K562 (cell line): ENCODE measurements at regions not wholly inside any gene's neighbourhood (a gene's known extent, or its start where the extent isn't known, plus 50 kb on each side); places are given as distances from the start of the nearest gene placed in this dataset.

Experiments
- ATAC-seq: fragments of 200-7000 bp; cut with Tn5 transposase; 3 replicates; pipeline ENCODE4 v1.9.1; 2020; ENCODE audit warnings: moderate library complexity
- BruUV-seq: library from RNA; stranded (reverse); fragments of 400-500 nt; replicated peaks from 2 replicates; lab custom pipeline; 2021; lab: Mats Ljungman, UMichigan
- CTCF ChIA-PET: fragments of 300-600 bp; formaldehyde crosslinking; extraction: SDS; loops from one replicate; lab custom pipeline; 2021; ENCODE audit warnings: low intra/inter-chr PET ratio; lab: Yijun Ruan, JAX
- POLR2A ChIA-PET: fragments of 300-600, 350-650 bp; sonication (Branson Sonifier 250); formaldehyde crosslinking; extraction: SDS; loops from one replicate; lab custom pipeline; 2021; ENCODE audit warnings: antibody characterized with exemption, inconsistent platforms; lab: Yijun Ruan, JAX
- DNase-seq, 4 experiments: peaks; one replicate each; pipeline versions ENCODE4 v3.0.0 to v3.0.0-alpha.2; 2011 to 2018; ENCODE audit warnings: low spot score in 3 of 4, mixed read lengths in 3 of 4; ENCODE audit errors: extremely low read depth in 1 of 4
- FAIRE-seq: peaks from 2 replicates; lab custom pipeline; 2011; peaks lifted over from hg19 to GRCh38; lab: Jason Lieb, UNC
- H2AFZ ChIP-seq: 2 replicates; pipeline ENCODE4 v1.6.0; 2011; ENCODE audit warnings: low read depth, low read length, control low read depth, inconsistent platforms
- H3K27ac ChIP-seq: fragments of 200-600 bp; 3 replicates; pipeline ENCODE4 v1.8.0; 2011; ENCODE audit warnings: low read depth, mild to moderate bottlenecking, control low read depth, inconsistent platforms, low read length, moderate library complexity, mixed read lengths; ENCODE audit errors: extremely low read depth
- H3K27me3 ChIP-seq, 2 experiments: fragments of 300-600 bp in 1 of 2; 2 replicates in 1 of 2; 3 replicates in 1 of 2; pipeline versions ENCODE4 v1.6.0 to v1.8.0; 2011; ENCODE audit warnings: inconsistent platforms in 2 of 2, low read length in 2 of 2, mild to moderate bottlenecking in 1 of 2, mixed read lengths in 1 of 2, moderate library complexity in 1 of 2; ENCODE audit not compliant: control insufficient read depth in 2 of 2, insufficient read depth in 2 of 2
- H3K36me3 ChIP-seq: fragments of 300-600 bp; 3 replicates; pipeline ENCODE4 v1.8.0; 2011; ENCODE audit warnings: mild to moderate bottlenecking, low read length, inconsistent platforms; ENCODE audit not compliant: control insufficient read depth, insufficient read depth
- H3K4me1 ChIP-seq, 2 experiments: fragments of 200-600 bp in 1 of 2; replicated peaks in 1 of 2; 2 replicates in 1 of 2; 3 replicates in 1 of 2; pipeline versions ENCODE4 v1.5.1 to v1.8.0; 2011; ENCODE audit warnings: inconsistent platforms in 2 of 2, low read length in 2 of 2, mild to moderate bottlenecking in 1 of 2, mixed read lengths in 1 of 2, moderate library complexity in 1 of 2; ENCODE audit not compliant: control insufficient read depth in 2 of 2, insufficient read depth in 2 of 2
- H3K4me2 ChIP-seq: 2 replicates; pipeline ENCODE4 v1.6.1; 2011; ENCODE audit warnings: low read length, control low read depth, inconsistent platforms, mixed read lengths; ENCODE audit not compliant: insufficient read depth
- H3K4me3 ChIP-seq: fragments of 200-600 bp; sonication (generic), shearing (Covaris generic); 2 replicates; pipeline ENCODE4 v1.5.1; 2016; ENCODE audit warnings: control low read depth, inconsistent platforms
- H3K79me2 ChIP-seq: fragments of 200-600 bp; 3 replicates; pipeline ENCODE4 v1.8.0; 2011; ENCODE audit warnings: low read length, inconsistent platforms; ENCODE audit not compliant: control insufficient read depth, insufficient read depth
- H3K9ac ChIP-seq, 2 experiments: 2 replicates each; pipeline versions ENCODE4 v1.6.0 to v1.6.1; 2011; ENCODE audit warnings: low read depth in 2 of 2, low read length in 2 of 2, control low read depth in 1 of 2, inconsistent platforms in 1 of 2, mild to moderate bottlenecking in 1 of 2, mixed read lengths in 1 of 2; ENCODE audit not compliant: insufficient read depth in 1 of 2
- H3K9me1 ChIP-seq: one replicate; pipeline ENCODE4 v1.6.0; 2011; ENCODE audit warnings: inconsistent platforms, mild to moderate bottlenecking, low read length, moderate library complexity; ENCODE audit not compliant: control insufficient read depth, insufficient read depth
- H3K9me3 ChIP-seq: replicated peaks from 2 replicates; pipeline ENCODE4 v1.5.1; 2011; ENCODE audit warnings: low read depth, low read length, inconsistent platforms; ENCODE audit not compliant: control insufficient read depth, insufficient read depth
- H4K20me1 ChIP-seq: replicated peaks from 2 replicates; pipeline ENCODE4 v1.6.1; 2011; ENCODE audit warnings: low read length, inconsistent platforms, mixed read lengths; ENCODE audit not compliant: control insufficient read depth, insufficient read depth
- E2F5 ChIP-seq: sonication (generic); formaldehyde crosslinking; IDR thresholded peaks from 2 replicates; pipeline ENCODE4 v1.8.0; 2022; ENCODE audit warnings: mild to moderate bottlenecking, missing genetic modification reagents
- FOXA3 ChIP-seq, 2 experiments: fragments of 450-650 bp in 1 of 2; sonication (generic) in 1 of 2; formaldehyde crosslinking; IDR thresholded peaks in 1 of 2; conservative IDR thresholded peaks in 1 of 2; 2 replicates each; pipeline versions ENCODE4 v1.4.0 to v1.8.0; 2020 to 2022; ENCODE audit warnings: mild to moderate bottlenecking in 2 of 2, missing genetic modification reagents in 1 of 2
- ILF3 ChIP-seq: fragments of 450-650 bp; IDR thresholded peaks from 2 replicates; pipeline ENCODE4 v1.6.1; 2018; ENCODE audit warnings: antibody characterized with exemption, mild to moderate bottlenecking, moderate library complexity, borderline replicate concordance
- KAT7 ChIP-seq: sonication (generic); formaldehyde crosslinking; IDR thresholded peaks from 2 replicates; pipeline ENCODE4 v1.8.0; 2022; ENCODE audit warnings: missing genetic modification reagents, mild to moderate bottlenecking, borderline replicate concordance
- MEF2D ChIP-seq: conservative IDR thresholded peaks from 2 replicates; pipeline ENCODE4 v1.6.1; 2016; ENCODE audit warnings: low read depth, missing genetic modification characterization, missing compliant biosample characterization
- PURB ChIP-seq: sonication (generic); formaldehyde crosslinking; IDR thresholded peaks from 2 replicates; pipeline ENCODE4 v1.9.0; 2021; ENCODE audit warnings: low read depth, mild to moderate bottlenecking, missing genetic modification reagents
- RFX5 ChIP-seq: IDR thresholded peaks from 2 replicates; pipeline ENCODE4 v1.6.1; 2011; ENCODE audit warnings: low read depth, mild to moderate bottlenecking, improper control_type of control experiment, low read length
- SMC3 ChIP-seq: conservative IDR thresholded peaks from 2 replicates; pipeline ENCODE4 v1.6.1; 2011; ENCODE audit warnings: low read depth, low read length, improper control_type of control experiment; ENCODE audit not compliant: insufficient read depth
- SOX6 ChIP-seq: fragments of 450-650 bp; IDR thresholded peaks from 2 replicates; pipeline ENCODE4 v1.6.1; 2014; ENCODE audit warnings: mild to moderate bottlenecking
- ZBTB12 ChIP-seq: fragments of 250-450 bp; sonication (Bioruptor Pico); IDR thresholded peaks from 2 replicates; pipeline ENCODE4 v1.4.0; 2020
- ZBTB2 ChIP-seq: fragments of 450-650 bp; IDR thresholded peaks from 2 replicates; pipeline ENCODE4 v1.6.1; 2016; ENCODE audit warnings: antibody characterized with exemption
- ZBTB49 ChIP-seq: sonication (generic); formaldehyde crosslinking; IDR thresholded peaks from 2 replicates; pipeline ENCODE4 v1.8.0; 2022; ENCODE audit warnings: missing genetic modification reagents, mild to moderate bottlenecking, borderline replicate concordance
- ZNF41 ChIP-seq: fragments of 250-450 bp; sonication (Bioruptor Pico); conservative IDR thresholded peaks from 2 replicates; pipeline ENCODE4 v1.4.0; 2020; ENCODE audit warnings: mild to moderate bottlenecking
- ZNF583 ChIP-seq: fragments of 250-450 bp; sonication (Bioruptor Pico); IDR thresholded peaks from 2 replicates; pipeline ENCODE4 v1.4.0; 2020
- WGBS: fragments of 100-300 bp; shearing (Covaris generic); methylation state at CpG from one replicate; pipeline ENCODE4 v1.1.6; 2016; ENCODE audit warnings: low coverage, mixed read lengths; ENCODE audit not compliant: insufficient coverage; ENCODE audit errors: missing lambda C conversion rate; 5-methylcytosine and 5-hydroxymethylcytosine counted together
- in situ Hi-C: fragments of 300-500 bp; cut with MboI; formaldehyde crosslinking; loops from 4 replicates; pipeline ENCODE4 v1.15.0; 2018; ENCODE audit warnings: inconsistent platforms, mixed read lengths
- intact Hi-C: fragments of 100-400 bp; cut with micrococcal nuclease; formaldehyde crosslinking; loops from 2 replicates; pipeline ENCODE4 v1.14.2; 2022

- Histone ChIP-seq H3K27me3 (no peaks in the 10 kb centered on the region), H3K4me3 (no peak overlapping the region), H3K79me2 (no peaks in the 10 kb centered on the region), H3K9me1 (no peaks in the 10 kb centered on the region), H3K9ac (no peak overlapping the region), H3K4me1 (no peaks in the 10 kb centered on the region), H3K4me2 (no peak overlapping the region), H3K36me3 (no peaks in the 10 kb centered on the region), H3K27ac (no peak overlapping the region), H4K20me1 (no peaks in the 10 kb centered on the region), H3K9me3 (no peaks in the 10 kb centered on the region), H2AFZ (no peak overlapping the region)
- POLR2A ChIA-PET: no interaction called here
- intact Hi-C loops (loop anchor here (10.0 kb wide), 1 partner anchor 918 kb away; no protein-coding TSS in a partner anchor), in situ Hi-C loops (loop anchor here (25.0 kb wide), 2 partner anchors 601 to 801 kb away; no protein-coding TSS in a partner anchor)
- 0% methylated on average over 4 of the region's 4 CpGs for WGBS
- FAIRE-seq: no peak
- BruUV-seq: no TSS peak
- no peak for ATAC-seq
- DNase-seq: no peak
- CTCF ChIA-PET: no interaction called here
- TF ChIP-seq FOXA3 (CRISPR knock-in tag; conservative IDR thresholded peaks at IDR 0.05 in 1 of 2, IDR thresholded peaks at IDR 0.05 in 1 of 2) (no peak), SOX6 (no peak), RFX5 (no peak), E2F5 (CRISPR knock-in tag) (no peak), ZBTB2 (no peak), PURB (CRISPR knock-in tag) (no peak), SMC3 (no peak), MEF2D (tag) (no peak), ILF3 (no peak), ZNF41 (no peak), ZBTB49 (no peak), ZNF583 (no peak), KAT7 (CRISPR knock-in tag) (no peak), ZBTB12 (CRISPR knock-in tag) (no peak)
These were observed 550.7 kb downstream of the ETS1 start for GRCh38 chr11:128036556-128037093.
